ENCODE measurements at regions not wholly inside any gene's neighbourhood (a gene's known extent, or its start where the extent isn't known, plus 50 kb on each side); places are given as distances from the start of the nearest gene placed in this dataset.

DNA sequence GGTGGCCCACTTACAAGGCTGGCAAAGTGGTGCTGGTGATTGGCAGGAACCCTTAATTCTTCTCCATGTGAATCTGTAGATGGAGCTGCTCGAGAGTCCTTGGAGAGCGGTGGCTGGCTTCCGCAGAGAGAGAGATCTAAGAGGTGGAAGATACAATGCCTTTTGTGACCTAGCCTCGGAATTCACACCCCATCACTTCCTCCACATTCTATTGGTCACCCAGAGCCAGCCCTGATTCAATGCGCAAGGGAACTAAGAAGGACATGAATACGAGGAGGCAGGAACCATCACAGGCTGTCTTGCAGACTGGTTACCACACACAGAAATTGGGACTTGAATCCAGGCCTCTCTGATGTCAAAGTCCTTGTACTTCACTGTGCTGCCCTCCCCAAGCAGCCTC lies 128.9 kb upstream of the PROKR2 start:
- no peak overlapping the region for H3K4me3 ChIP-seq (ENCODE audit: low read depth in 1 of 3, low read length in 3 of 3)
- H3K27me3 ChIP-seq (ENCODE audit: control insufficient read depth in 4 of 4, insufficient read depth in 4 of 4, low read length in 3 of 4), result peaks cover 0 to 12% (median 2%) of the 10 kb centered on the region in 4 donors
- WGBS, result 71% methylated on average over 6 of the region's 6 CpGs

GRCh38 chr20:5442101-5442500 lies 125.3 kb upstream of the PROKR2 start:
- WGBS, result 80% methylated on average over 5 of the region's 5 CpGs
- H3K9ac ChIP-seq (ENCODE audit: low read depth in 1 of 2, low read length in 2 of 2), result no peak overlapping the region
- peaks cover 0 to 3% (median 0%) of the 10 kb centered on the region in 4 donors for H3K9me3 ChIP-seq (ENCODE audit: control insufficient read depth in 4 of 4, low read length in 3 of 4)
- H3K36me3 ChIP-seq (ENCODE audit: control insufficient read depth in 4 of 4, insufficient read depth in 3 of 4, low read depth in 1 of 4, low read length in 3 of 4), result no peaks in the 10 kb centered on the region
- no peak overlapping the region for H3K27ac ChIP-seq (ENCODE audit: low read depth in 1 of 2, low read length in 2 of 2)
- TF ChIP-seq HNF4G (IDR thresholded peaks at IDR 0.05), result no peak
- TF ChIP-seq TAF1 (conservative IDR thresholded peaks at IDR 0.05), result no peak
- TF ChIP-seq RXRA (IDR thresholded peaks at IDR 0.05), result no peak
- no peak for TF ChIP-seq NR2F2 (IDR thresholded peaks at IDR 0.05)
- TF ChIP-seq, protein P1, sequence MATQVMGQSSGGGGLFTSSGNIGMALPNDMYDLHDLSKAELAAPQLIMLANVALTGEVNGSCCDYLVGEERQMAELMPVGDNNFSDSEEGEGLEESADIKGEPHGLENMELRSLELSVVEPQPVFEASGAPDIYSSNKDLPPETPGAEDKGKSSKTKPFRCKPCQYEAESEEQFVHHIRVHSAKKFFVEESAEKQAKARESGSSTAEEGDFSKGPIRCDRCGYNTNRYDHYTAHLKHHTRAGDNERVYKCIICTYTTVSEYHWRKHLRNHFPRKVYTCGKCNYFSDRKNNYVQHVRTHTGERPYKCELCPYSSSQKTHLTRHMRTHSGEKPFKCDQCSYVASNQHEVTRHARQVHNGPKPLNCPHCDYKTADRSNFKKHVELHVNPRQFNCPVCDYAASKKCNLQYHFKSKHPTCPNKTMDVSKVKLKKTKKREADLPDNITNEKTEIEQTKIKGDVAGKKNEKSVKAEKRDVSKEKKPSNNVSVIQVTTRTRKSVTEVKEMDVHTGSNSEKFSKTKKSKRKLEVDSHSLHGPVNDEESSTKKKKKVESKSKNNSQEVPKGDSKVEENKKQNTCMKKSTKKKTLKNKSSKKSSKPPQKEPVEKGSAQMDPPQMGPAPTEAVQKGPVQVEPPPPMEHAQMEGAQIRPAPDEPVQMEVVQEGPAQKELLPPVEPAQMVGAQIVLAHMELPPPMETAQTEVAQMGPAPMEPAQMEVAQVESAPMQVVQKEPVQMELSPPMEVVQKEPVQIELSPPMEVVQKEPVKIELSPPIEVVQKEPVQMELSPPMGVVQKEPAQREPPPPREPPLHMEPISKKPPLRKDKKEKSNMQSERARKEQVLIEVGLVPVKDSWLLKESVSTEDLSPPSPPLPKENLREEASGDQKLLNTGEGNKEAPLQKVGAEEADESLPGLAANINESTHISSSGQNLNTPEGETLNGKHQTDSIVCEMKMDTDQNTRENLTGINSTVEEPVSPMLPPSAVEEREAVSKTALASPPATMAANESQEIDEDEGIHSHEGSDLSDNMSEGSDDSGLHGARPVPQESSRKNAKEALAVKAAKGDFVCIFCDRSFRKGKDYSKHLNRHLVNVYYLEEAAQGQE (IDR thresholded peaks at IDR 0.05), result no peak
- no peak for TF ChIP-seq JUND (IDR thresholded peaks at IDR 0.05)
- H3K4me1 ChIP-seq (ENCODE audit: control insufficient read depth in 4 of 4, insufficient read depth in 4 of 4, low read length in 3 of 4), result no peaks in the 10 kb centered on the region
- H3K27me3 ChIP-seq (ENCODE audit: control insufficient read depth in 4 of 4, insufficient read depth in 4 of 4, low read length in 3 of 4), result peaks cover 0 to 12% (median 2%) of the 10 kb centered on the region in 4 donors
- no peak overlapping the region for H3K4me3 ChIP-seq (ENCODE audit: low read depth in 1 of 3, low read length in 3 of 3)
- DNase-seq (ENCODE audit: low spot score), result no peak

More for the DNA sequence above, 128.9 kb upstream of the PROKR2 start:
- no peak for DNase-seq (ENCODE audit: low spot score)
- Histone ChIP-seq H3K27ac (ENCODE audit: low read depth in 1 of 2, low read length in 2 of 2) (no peak overlapping the region), H3K9ac (ENCODE audit: low read depth in 1 of 2, low read length in 2 of 2) (no peak overlapping the region), H3K4me1 (ENCODE audit: control insufficient read depth in 4 of 4, insufficient read depth in 4 of 4, low read length in 3 of 4) (no peaks in the 10 kb centered on the region), H3K9me3 (ENCODE audit: control insufficient read depth in 4 of 4, low read length in 3 of 4) (no peaks in the 10 kb centered on the region), H3K36me3 (ENCODE audit: control insufficient read depth in 4 of 4, insufficient read depth in 3 of 4, low read depth in 1 of 4, low read length in 3 of 4) (no peaks in the 10 kb centered on the region)
- TF ChIP-seq ATF3 (IDR thresholded peaks at IDR 0.05) (no peak), FOXA2 (IDR thresholded peaks at IDR 0.05) (no peak), FOXA1 (IDR thresholded peaks at IDR 0.05) (no peak)

- H3K36me3 ChIP-seq (ENCODE audit: control insufficient read depth in 4 of 4, insufficient read depth in 3 of 4, low read depth in 1 of 4, low read length in 3 of 4), result no peaks in the 10 kb centered on the region
- no peak for DNase-seq (ENCODE audit: low spot score)
- 65% methylated on average over 4 of the region's 4 CpGs for WGBS
- H3K4me3 ChIP-seq (ENCODE audit: low read depth in 1 of 3, low read length in 3 of 3), result no peak overlapping the region
- H3K9me3 ChIP-seq (ENCODE audit: control insufficient read depth in 4 of 4, low read length in 3 of 4), result peaks cover 0 to 5% (median 2%) of the 10 kb centered on the region in 4 donors
- no peak overlapping the region for H3K9ac ChIP-seq (ENCODE audit: low read depth in 1 of 2, low read length in 2 of 2)
- H3K27ac ChIP-seq (ENCODE audit: low read depth in 1 of 2, low read length in 2 of 2), result no peak overlapping the region
- peaks cover 0 to 12% (median 0%) of the 10 kb centered on the region in 4 donors for H3K27me3 ChIP-seq (ENCODE audit: control insufficient read depth in 4 of 4, insufficient read depth in 4 of 4, low read length in 3 of 4)
- TF ChIP-seq JUND (IDR thresholded peaks at IDR 0.05), result no peak
- no peak for TF ChIP-seq EGR1 (IDR thresholded peaks at IDR 0.05; ENCODE audit: low read depth in 2 of 2)
- H3K4me1 ChIP-seq (ENCODE audit: control insufficient read depth in 4 of 4, insufficient read depth in 4 of 4, low read length in 3 of 4), result no peaks in the 10 kb centered on the region
These were observed 117.4 kb upstream of the PROKR2 start for GRCh38 chr20:5434116-5434515.

DNA sequence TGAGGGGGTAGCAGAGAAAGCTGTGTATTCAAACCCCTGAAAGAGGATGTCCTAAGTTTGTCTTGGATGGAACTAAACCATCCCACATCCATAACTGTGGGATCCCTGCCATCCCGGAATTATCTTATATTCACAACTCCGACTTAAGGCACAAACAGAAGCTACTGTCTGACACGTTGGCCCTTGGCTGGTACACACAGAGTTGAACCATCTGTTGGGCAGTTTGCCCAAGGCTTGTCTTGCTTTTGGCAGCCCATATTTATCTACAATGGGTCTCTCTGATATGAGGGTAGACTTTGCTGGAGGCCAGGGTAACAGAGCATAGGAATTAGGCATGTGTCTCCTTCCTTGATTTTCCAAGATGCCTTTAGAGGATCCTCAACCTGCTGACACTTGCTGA lies 116.6 kb upstream of the PROKR2 start:
- Histone ChIP-seq H3K9ac (ENCODE audit: low read depth in 1 of 2, low read length in 2 of 2) (no peak overlapping the region), H3K27ac (ENCODE audit: low read depth in 1 of 2, low read length in 2 of 2) (no peak overlapping the region), H3K4me3 (ENCODE audit: low read depth in 1 of 3, low read length in 3 of 3) (no peak overlapping the region), H3K27me3 (ENCODE audit: control insufficient read depth in 4 of 4, insufficient read depth in 4 of 4, low read length in 3 of 4) (peaks cover 0 to 12% (median 0%) of the 10 kb centered on the region in 4 donors), H3K36me3 (ENCODE audit: control insufficient read depth in 4 of 4, insufficient read depth in 3 of 4, low read depth in 1 of 4, low read length in 3 of 4) (no peaks in the 10 kb centered on the region), H3K9me3 (ENCODE audit: control insufficient read depth in 4 of 4, low read length in 3 of 4) (peaks cover 0 to 4% (median 1%) of the 10 kb centered on the region in 4 donors), H3K4me1 (ENCODE audit: control insufficient read depth in 4 of 4, insufficient read depth in 4 of 4, low read length in 3 of 4) (no peaks in the 10 kb centered on the region)
- no peak for TF ChIP-seq FOXA1 (IDR thresholded peaks at IDR 0.05)
- TF ChIP-seq YY1 (IDR thresholded peaks at IDR 0.05), result no peak
- TF ChIP-seq RXRA (IDR thresholded peaks at IDR 0.05), result no peak
- TF ChIP-seq, protein P2, sequence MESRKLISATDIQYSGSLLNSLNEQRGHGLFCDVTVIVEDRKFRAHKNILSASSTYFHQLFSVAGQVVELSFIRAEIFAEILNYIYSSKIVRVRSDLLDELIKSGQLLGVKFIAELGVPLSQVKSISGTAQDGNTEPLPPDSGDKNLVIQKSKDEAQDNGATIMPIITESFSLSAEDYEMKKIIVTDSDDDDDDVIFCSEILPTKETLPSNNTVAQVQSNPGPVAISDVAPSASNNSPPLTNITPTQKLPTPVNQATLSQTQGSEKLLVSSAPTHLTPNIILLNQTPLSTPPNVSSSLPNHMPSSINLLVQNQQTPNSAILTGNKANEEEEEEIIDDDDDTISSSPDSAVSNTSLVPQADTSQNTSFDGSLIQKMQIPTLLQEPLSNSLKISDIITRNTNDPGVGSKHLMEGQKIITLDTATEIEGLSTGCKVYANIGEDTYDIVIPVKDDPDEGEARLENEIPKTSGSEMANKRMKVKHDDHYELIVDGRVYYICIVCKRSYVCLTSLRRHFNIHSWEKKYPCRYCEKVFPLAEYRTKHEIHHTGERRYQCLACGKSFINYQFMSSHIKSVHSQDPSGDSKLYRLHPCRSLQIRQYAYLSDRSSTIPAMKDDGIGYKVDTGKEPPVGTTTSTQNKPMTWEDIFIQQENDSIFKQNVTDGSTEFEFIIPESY (IDR thresholded peaks at IDR 0.05), result no peak
- TF ChIP-seq, protein P1 (IDR thresholded peaks at IDR 0.05), result no peak
- TF ChIP-seq HNF4A (conservative IDR thresholded peaks at IDR 0.05), result no peak
- no peak for TF ChIP-seq TAF1 (conservative IDR thresholded peaks at IDR 0.05)
- 75% methylated on average over 3 of the region's 3 CpGs for WGBS
- DNase-seq (ENCODE audit: low spot score), result no peak

Measured in liver (tissue), 7 donors.